Cardiac muscle cell (in vitro differentiated cells and primary cell): ENCODE measurements at regions not wholly inside any gene's neighbourhood (a gene's known extent, or its start where the extent isn't known, plus 50 kb on each side); places are given as distances from the start of the nearest gene placed in this dataset.

Experiments used
- DNase-seq, 2 donors: peaks; one replicate each; pipeline versions ENCODE4 v3.0.0 to v3.0.0-alpha.2; 2010 to 2017; ENCODE audit warnings: low read depth in 1 of 2, low spot score in 1 of 2
- H3K27ac ChIP-seq: fragments of 200-600 bp; sonication (generic); 2 replicates; pipeline ENCODE4 v1.5.1; 2016
- H3K27me3 ChIP-seq: fragments of 200-600 bp; sonication (generic); 2 replicates; pipeline ENCODE4 v1.6.0; 2016; ENCODE audit warnings: control low read depth
- H3K36me3 ChIP-seq: fragments of 200-600 bp; sonication (generic); 2 replicates; pipeline ENCODE4 v1.5.1; 2016; ENCODE audit warnings: control low read depth
- H3K4me1 ChIP-seq: fragments of 200-600 bp; sonication (generic); 2 replicates; pipeline ENCODE4 v1.8.1; 2017; ENCODE audit warnings: low read depth, mild to moderate bottlenecking, mixed run types
- H3K4me3 ChIP-seq: fragments of 200-600 bp; sonication (generic); 2 replicates; pipeline ENCODE4 v1.5.1; 2016; ENCODE audit warnings: mild to moderate bottlenecking
- H3K9me3 ChIP-seq: fragments of 200-600 bp; sonication (generic); 2 replicates; pipeline ENCODE4 v1.5.1; 2017; ENCODE audit warnings: low read depth, mild to moderate bottlenecking, control low read depth
- CTCF ChIP-seq: IDR thresholded peaks from 2 replicates; pipeline ENCODE4 v1.5.1; 2012; ENCODE audit warnings: low read depth, mild to moderate bottlenecking, low read length

- peak in 1 of 2 donors; percentile 5 for DNase-seq
- no peaks in the 10 kb centered on the region for H3K9me3 ChIP-seq
- no peaks in the 10 kb centered on the region for H3K4me1 ChIP-seq
- H3K4me3 ChIP-seq, result no peak overlapping the region
- H3K27me3 ChIP-seq, result peaks cover 80% of the 10 kb centered on the region
- no peak overlapping the region for H3K27ac ChIP-seq
- no peaks in the 10 kb centered on the region for H3K36me3 ChIP-seq
- no peak for TF ChIP-seq CTCF
Observed at GRCh38 chr22:22037229-22037628, 54.6 kb upstream of the TOP3B start.

GRCh38 chr22:22036588-22036987, 54.0 kb upstream of the TOP3B start:
- no peaks in the 10 kb centered on the region for H3K36me3 ChIP-seq
- H3K4me1 ChIP-seq, result no peaks in the 10 kb centered on the region
- DNase-seq, result no peak
- H3K27ac ChIP-seq, result no peak overlapping the region
- no peaks in the 10 kb centered on the region for H3K9me3 ChIP-seq
- H3K4me3 ChIP-seq, result no peak overlapping the region
- H3K27me3 ChIP-seq, result peaks cover 79% of the 10 kb centered on the region
- TF ChIP-seq CTCF, result no peak

- H3K36me3 ChIP-seq, result no peaks in the 10 kb centered on the region
- H3K27me3 ChIP-seq, result peaks cover 77% of the 10 kb centered on the region
Observed at GRCh38 chr22:22035771-22036314, 53.3 kb upstream of the TOP3B start.

GRCh38 chr22:22035203-22035602, 52.6 kb upstream of the TOP3B start:
- Histone ChIP-seq H3K27ac (no peak overlapping the region), H3K4me1 (peaks cover 4% of the 10 kb centered on the region), H3K36me3 (no peaks in the 10 kb centered on the region), H3K4me3 (no peak overlapping the region), H3K9me3 (no peaks in the 10 kb centered on the region), H3K27me3 (peaks cover 71% of the 10 kb centered on the region)
- TF ChIP-seq CTCF, result no peak
- no peak for DNase-seq

More at GRCh38 chr22:22035771-22036314, 53.3 kb upstream of the TOP3B start:
- Histone ChIP-seq H3K9me3 (no peaks in the 10 kb centered on the region), H3K4me1 (no peaks in the 10 kb centered on the region), H3K4me3 (no peak overlapping the region), H3K27ac (no peak overlapping the region)
- DNase-seq, result no peak
- TF ChIP-seq CTCF, result no peak

GRCh38 chr22:22034469-22035132, 52.0 kb upstream of the TOP3B start:
- Histone ChIP-seq H3K27me3 (peaks cover 65% of the 10 kb centered on the region), H3K9me3 (no peaks in the 10 kb centered on the region), H3K36me3 (no peaks in the 10 kb centered on the region), H3K4me3 (no peak overlapping the region), H3K27ac (no peak overlapping the region), H3K4me1 (peaks cover 4% of the 10 kb centered on the region)
- DNase-seq, result no peak
- no peak for TF ChIP-seq CTCF
